HG03175 (cell line): ENCODE measurements at regions not wholly inside any gene's neighbourhood (a gene's known extent, or its start where the extent isn't known, plus 50 kb on each side); places are given as distances from the start of the nearest gene placed in this dataset.

ENCODE experiments used
- ATAC-seq: cut with Tn5 transposase; IDR thresholded peaks from one replicate; pipeline ENCODE4 v1.9.1; 2021; ENCODE audit warnings: mild to moderate bottlenecking, moderate library complexity; ENCODE audit not compliant: unreplicated experiment

DNA sequence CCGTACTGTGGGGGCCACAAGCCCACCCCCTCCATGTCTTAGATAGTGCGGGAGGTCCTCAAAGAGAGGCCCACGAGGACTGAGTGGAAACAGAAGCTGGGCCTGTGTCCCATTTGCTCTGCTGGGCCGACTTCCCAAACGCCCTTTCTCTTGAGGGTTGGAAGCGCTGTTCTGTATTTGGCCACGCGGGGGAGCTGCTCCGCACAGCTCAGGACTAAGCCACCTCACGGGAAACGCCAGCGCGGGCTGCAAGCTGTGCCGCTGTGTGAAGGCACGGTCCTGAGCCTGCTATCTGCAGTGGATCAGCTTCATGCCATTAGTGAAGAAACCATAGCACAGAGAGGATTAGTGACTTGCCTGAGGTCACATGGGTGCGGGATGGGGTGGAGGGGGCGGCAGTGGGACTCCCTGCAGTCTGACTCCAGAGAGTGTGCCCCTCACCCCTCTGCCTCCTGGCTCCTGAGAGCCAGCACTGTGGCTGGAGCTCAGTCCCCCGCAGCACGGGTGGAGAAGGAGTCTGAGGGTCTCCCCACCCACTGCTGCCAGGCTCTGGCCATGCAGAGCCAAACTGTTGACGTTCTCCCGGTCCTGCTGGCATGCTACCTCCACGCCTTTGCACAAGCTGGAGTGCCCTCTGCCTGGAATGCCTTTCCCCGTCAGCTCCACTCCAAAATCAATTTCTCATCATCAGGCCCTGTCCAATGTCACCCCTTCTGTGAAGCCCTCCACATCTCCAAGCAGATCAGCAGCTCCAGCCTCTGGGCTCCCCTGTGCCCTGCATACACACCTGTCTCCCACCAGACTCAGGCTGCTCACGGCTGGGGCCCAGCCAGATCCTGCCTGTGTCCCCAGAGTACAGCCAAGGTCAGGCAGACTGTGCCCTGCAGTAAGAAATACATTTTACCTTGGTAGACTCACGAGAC is 51.5 kb upstream of the LRRC32 start:
- peak; percentile 78 for ATAC-seq

DNA sequence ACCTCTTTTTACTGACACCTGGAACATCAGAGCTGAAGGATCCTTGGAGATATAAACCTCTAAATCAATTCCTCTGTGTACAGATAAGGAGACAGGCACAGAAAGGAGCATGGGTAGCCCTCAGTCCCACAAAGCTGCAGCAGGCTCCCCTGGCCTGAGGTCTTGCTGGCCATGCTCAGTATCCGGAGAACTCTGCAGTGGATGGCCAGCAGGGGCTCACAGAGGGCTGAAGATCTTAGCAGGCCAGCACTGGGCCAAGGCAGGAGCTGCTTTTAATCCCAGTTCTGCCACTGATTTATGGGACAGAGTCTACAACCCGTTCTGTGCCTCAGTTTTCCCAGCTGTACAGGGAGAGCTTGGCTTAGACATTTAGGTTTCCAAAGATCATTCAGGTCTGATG is 52.6 kb upstream of the LRRC32 start:
- ATAC-seq = no peak

DNA sequence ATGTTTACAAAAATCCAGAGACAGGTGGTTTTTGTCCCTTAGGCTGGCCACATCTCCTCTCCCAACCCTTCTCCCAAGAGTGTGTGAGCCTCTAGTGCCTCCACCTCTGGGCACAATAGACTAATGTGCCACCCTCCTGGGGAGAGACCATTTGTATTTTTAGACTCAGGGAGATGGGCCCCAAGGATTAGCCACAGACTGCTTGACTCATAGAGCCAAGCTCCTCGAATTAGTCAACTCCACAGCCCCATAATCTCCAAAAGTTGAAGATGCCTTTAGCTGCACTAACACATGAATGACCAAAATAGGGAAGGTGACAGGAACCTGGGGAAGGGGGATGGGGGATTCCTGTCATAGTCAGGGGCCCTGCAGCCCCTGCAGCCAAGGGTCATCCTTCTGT is 53.0 kb upstream of the LRRC32 start:
- ATAC-seq = no peak

DNA sequence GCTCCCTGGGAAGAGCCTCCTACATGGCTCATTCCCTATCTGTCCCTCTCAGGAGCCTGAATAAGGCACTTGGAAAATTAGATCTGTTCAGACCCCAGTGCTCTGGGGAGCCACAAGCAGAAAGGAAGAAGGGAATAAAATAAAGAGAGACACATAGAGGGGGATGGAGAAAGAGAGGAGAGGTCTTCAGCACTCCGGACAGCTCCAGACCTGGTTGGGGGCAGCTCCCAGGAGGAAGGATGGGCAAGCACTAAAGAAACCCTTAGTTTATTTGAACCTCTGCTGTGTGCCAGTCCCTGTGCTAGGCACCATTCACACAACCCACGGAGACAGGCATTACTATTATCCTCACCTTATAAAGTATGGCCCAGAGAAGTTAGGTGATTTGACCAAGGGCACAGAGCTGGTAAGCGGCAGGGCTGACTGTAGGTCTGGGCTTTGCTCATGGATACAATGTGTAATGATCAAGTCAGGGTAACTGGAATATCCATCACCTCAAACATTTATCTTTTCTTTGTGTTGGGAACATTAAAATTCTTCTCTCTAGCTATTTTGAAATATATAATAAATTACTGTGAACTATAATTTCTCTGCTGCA is 53.7 kb upstream of the LRRC32 start:
- no peak for ATAC-seq

DNA sequence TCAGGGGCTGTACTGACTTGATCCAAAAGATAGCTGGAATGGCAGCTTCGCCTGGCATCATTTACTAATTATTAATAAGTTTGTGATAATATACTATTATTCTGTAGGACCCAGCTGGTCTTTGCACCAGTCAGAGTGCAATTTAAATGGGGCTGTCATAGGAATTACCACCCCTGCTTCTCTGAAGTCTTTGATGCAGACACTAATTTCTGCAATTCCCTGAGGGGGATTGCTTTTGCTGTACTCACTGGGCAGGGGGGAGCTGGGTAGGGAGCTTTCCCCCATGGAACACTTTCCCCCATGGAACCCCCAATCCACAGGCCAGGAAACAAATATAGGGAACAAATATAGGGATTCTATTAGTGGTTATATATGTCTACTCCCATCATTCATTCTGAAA is 54.9 kb upstream of the TSKU start:
- no peak for ATAC-seq

DNA sequence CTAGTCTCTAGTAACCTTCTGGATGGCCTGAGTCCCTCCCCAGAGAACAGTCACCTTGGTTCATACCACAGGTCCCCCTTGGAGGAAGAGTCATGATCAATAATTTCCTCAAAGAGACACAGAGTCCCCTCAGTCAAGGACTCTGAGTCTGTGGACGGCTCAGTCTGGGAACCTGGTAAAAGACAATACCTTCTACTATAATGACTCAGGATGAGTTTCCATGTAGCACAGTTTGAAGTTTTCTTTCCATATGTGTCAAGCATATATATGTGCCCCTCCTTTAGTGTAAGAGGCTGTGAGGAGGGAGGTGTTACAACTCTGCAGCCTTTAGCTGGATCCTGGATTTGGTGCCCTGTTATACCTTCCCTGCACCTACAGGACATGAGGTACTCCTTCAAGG is 54.4 kb upstream of the TSKU start:
- ATAC-seq = no peak

DNA sequence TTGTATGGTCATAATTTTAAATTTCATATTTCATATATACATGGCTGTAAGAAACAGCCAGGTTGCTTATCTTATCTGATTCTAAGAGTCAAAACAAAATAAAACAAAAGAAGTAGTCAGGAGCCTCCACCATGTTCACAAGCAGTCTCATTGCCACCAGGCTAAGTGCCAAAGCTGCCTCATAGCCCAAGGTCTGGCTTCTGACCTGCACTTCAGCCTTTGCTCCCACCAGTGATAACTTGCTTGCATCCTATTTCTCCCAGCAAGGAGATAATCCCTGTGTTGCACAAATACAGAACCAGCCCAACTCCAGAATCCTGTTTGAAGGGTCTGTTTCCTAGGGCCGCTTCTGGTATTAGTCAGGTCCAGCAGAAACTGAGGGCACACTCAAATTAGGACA is 53.9 kb upstream of the TSKU start:
- no peak for ATAC-seq

DNA sequence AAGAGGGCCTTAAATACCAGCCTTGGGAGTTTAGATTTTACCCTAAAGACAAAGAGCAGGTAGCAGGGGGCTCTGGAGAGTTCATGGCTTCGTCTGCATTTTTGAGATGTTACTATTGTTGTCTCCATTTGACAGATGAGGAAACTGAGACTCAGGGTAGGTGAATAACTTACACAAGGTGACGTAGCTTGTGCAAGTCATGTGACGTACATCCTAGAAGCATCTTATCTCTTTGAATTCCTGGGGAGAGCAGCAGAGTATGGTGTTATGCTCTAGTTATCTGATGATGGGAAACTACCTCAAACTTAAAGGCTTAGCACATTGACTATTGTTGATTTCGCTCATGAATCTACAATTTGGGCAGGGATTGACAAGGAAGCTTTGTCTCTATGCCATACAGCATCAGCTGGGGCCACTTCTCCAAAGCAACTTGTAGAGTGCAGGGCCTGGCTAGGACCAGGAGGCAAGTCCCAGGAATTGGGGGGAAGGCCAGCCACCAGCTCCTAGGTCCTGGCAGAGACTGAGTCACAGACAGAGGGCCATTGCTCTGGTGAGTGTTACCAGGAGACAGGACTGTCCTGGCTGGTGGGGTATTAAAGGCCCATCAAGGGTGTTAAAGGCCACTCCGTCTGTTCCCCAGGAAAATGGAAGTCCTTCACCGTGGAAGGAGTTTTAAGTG is 52.1 kb upstream of the TSKU start:
- ATAC-seq = no peak

DNA sequence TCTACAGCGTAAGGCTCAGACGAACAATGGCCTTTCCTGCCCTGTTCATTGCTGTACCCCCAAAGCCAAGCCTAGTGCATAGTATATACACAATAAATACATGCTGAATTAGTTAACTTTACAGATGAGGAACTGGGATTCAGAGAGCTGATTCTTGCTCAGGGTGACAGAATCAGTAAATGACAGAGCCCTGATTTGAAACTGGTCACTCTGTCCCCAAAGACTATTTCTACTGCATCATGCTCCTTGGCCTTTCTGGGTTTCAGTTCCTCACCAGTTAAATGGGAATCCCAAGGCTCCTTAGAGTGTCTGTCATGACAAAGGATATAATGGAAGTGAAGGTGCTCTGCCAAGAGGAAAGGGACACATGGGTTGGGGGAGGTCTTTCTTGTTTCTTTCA is 50.5 kb upstream of the TSKU start:
- no peak for ATAC-seq
